Transverse colon (tissue), 4 donors: ENCODE measurements at regions not wholly inside any gene's neighbourhood (a gene's known extent, or its start where the extent isn't known, plus 50 kb on each side); places are given as distances from the start of the nearest gene placed in this dataset.

Experiments used
- DNase-seq: peaks from one replicate; pipeline ENCODE4 v3.0.0-alpha.2; 2019
- H3K27ac ChIP-seq, 4 donors: fragments of 200-600 bp; sonication (generic); 2 replicates each; pipeline ENCODE4 v1.5.1; 2016 to 2018; ENCODE audit warnings: inconsistent platforms in 4 of 4
- H3K27me3 ChIP-seq: fragments of 200-600 bp; sonication (generic); 2 replicates; pipeline ENCODE4 v1.5.1; 2017; ENCODE audit warnings: inconsistent platforms
- H3K36me3 ChIP-seq, 4 donors: fragments of 200-600 bp; sonication (generic); 2 replicates each; pipeline ENCODE4 v1.5.1; 2017 to 2019; ENCODE audit warnings: inconsistent platforms in 4 of 4
- H3K4me1 ChIP-seq, 4 donors: fragments of 200-600 bp; sonication (generic); 2 replicates each; pipeline ENCODE4 v1.5.1; 2017 to 2020; ENCODE audit warnings: inconsistent platforms in 4 of 4
- H3K4me3 ChIP-seq, 4 donors: fragments of 200-600 bp; sonication (generic); 1 replicate in 1 of 4; 2 replicates in 3 of 4; pipeline versions ENCODE4 v1.5.1 to v1.6.1; 2017 to 2019; ENCODE audit warnings: inconsistent platforms in 4 of 4
- H3K9me3 ChIP-seq, 2 donors: fragments of 200-600 bp; sonication (generic); 2 replicates each; pipeline ENCODE4 v1.5.1; 2017 to 2019; ENCODE audit warnings: inconsistent platforms in 2 of 2
- EP300 ChIP-seq: sonication (generic); formaldehyde crosslinking; IDR thresholded peaks from one replicate; pipeline ENCODE4 v1.6.1; 2017; ENCODE audit warnings: antibody characterized with exemption, low read depth
- POLR2A ChIP-seq: fragments of 450-650 bp; IDR thresholded peaks from one replicate; pipeline ENCODE4 v1.6.1; 2016; ENCODE audit warnings: antibody characterized with exemption, mild to moderate bottlenecking, moderate library complexity
- POLR2AphosphoS5 ChIP-seq, 3 donors: sonication (generic); formaldehyde crosslinking; IDR thresholded peaks; one replicate each; pipeline ENCODE4 v1.6.1; 2016; ENCODE audit warnings: antibody characterized with exemption in 3 of 3
- WGBS, 2 donors: methylation state at CpG; one replicate each; pipeline ENCODE4 v1.1.5; 2018; ENCODE audit warnings: low coverage in 1 of 2; 5-methylcytosine and 5-hydroxymethylcytosine counted together
- in situ Hi-C, 4 donors: fragments of 200-750 bp; cut with MboI; loops; one replicate each; pipeline versions ENCODE4 v1.15.0 to v1.15.1; 2017; ENCODE audit warnings: low sequenced_read_pairs in 3 of 4, low pct_ligation_motif_present in 1 of 4, low pct_unique_long_range_greater_than_20kb in 1 of 4
- intact Hi-C: fragments of 100-400 bp; cut with DNase I; formaldehyde crosslinking; loops from one replicate; pipeline ENCODE4 v1.15.1; 2023; ENCODE audit warnings: low total_unique reads
- TF ChIP-seq, protein P1 (sequence below), 5 experiments: fragments of 200-600 bp in 3 of 5; fragments of 450-650 bp in 2 of 5; sonication (generic) in 3 of 5; IDR thresholded peaks; 1 replicate in 2 of 5; 2 replicates in 3 of 5; pipeline ENCODE4 v1.5.1; 2016 to 2017; ENCODE audit warnings: antibody characterized with exemption in 5 of 5, inconsistent platforms in 3 of 5, mild to moderate bottlenecking in 2 of 5, moderate library complexity in 1 of 5

DNA sequence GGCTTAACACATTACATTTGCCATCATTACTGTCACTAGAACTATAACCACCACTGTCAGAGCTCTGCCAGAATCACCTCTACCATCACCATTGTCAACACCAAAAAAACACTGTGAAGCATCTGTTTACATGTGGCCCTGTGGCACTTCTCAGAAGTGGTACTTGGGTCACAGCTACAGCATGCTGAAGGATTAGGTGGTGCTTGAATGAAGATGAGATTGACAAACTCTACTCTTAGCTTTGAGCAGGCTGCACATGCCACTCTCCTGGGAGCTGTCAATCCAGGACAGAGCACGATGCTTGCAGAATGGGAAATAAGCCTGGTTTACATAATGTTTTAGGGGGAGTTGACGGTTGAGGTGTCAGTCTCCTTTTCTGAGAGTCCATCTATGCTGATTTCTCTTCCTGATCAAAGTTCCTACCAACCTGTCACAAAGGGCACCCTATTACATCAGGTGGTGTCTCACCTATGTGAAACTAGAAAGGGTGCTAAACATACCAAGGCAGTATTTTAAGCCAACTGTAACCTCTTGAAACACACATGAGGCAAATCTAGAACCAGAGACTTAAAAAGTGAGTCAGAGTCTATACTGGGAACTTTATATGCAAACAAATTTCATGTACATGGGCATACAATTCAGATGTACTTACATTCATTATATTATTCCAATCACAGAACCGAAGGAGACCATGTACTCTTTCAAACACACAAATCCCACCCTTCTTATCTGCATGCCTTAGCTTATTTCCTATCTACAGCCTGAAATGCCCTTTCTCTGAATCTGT is 258.7 kb downstream of the EMP1 start:
- intact Hi-C loops: no loop called here
- Histone ChIP-seq H3K27me3 (no peaks in the 10 kb centered on the region), H3K27ac (no peak overlapping the region), H3K4me3 (no peak overlapping the region), H3K4me1 (no peaks in the 10 kb centered on the region), H3K9me3 (no peaks in the 10 kb centered on the region), H3K36me3 (no peaks in the 10 kb centered on the region)
- WGBS, 2 donors: 78% methylated on average over 1 to 3 of the region's 3 CpGs
- DNase-seq: no peak
- no peak for TF ChIP-seq EP300
- TF ChIP-seq, protein P1, sequence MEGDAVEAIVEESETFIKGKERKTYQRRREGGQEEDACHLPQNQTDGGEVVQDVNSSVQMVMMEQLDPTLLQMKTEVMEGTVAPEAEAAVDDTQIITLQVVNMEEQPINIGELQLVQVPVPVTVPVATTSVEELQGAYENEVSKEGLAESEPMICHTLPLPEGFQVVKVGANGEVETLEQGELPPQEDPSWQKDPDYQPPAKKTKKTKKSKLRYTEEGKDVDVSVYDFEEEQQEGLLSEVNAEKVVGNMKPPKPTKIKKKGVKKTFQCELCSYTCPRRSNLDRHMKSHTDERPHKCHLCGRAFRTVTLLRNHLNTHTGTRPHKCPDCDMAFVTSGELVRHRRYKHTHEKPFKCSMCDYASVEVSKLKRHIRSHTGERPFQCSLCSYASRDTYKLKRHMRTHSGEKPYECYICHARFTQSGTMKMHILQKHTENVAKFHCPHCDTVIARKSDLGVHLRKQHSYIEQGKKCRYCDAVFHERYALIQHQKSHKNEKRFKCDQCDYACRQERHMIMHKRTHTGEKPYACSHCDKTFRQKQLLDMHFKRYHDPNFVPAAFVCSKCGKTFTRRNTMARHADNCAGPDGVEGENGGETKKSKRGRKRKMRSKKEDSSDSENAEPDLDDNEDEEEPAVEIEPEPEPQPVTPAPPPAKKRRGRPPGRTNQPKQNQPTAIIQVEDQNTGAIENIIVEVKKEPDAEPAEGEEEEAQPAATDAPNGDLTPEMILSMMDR (IDR thresholded peaks at IDR 0.05): no peak
- no peak for TF ChIP-seq POLR2AphosphoS5 (IDR thresholded peaks at IDR 0.05)
- no peak for TF ChIP-seq POLR2A
- in situ Hi-C loops: no loop called here

DNA sequence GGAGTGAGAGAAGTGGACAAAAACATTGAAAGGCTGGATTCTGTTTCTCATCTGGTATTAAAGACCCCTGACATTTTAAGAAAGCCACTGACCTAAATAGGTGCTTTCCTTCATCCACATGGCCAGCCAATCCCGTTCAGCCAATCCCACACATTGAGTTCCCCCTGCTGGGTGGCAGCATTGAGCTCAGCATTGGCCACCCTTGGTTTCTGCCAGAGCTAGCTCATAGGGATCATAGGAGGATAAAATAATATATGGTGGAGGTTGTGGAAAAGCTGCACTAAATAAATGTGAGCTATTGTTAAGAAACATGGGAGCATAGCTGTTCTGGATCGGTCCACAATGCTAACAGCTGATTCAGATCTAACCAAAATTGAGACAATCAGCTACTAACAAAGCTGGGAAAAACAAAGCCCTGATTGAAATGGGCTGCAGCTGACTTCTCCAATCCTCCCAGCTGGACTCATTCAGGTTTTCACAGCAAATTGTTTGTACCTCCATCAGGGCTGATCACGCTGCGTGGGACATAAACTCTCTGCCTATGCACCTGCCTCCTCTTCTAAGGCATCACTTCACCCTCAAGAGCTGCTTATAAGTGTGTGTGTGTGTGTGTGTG is 256.5 kb downstream of the EMP1 start:
- H3K27ac ChIP-seq: no peak overlapping the region
- H3K4me1 ChIP-seq: no peaks in the 10 kb centered on the region
- in situ Hi-C loops: no loop called here
- no peak for DNase-seq
- no peaks in the 10 kb centered on the region for H3K36me3 ChIP-seq
- H3K9me3 ChIP-seq: no peaks in the 10 kb centered on the region
- H3K27me3 ChIP-seq: no peaks in the 10 kb centered on the region
- whole genome bisulfite sequencing, 2 donors: 70 to 83% methylated on average over 2 to 4 of the region's 4 CpGs
- intact Hi-C loops: no loop called here
- H3K4me3 ChIP-seq: no peak overlapping the region
- no peak for TF ChIP-seq EP300
- TF ChIP-seq, protein P1 (IDR thresholded peaks at IDR 0.05): no peak
- TF ChIP-seq POLR2A: no peak
- TF ChIP-seq POLR2AphosphoS5 (IDR thresholded peaks at IDR 0.05): no peak

DNA sequence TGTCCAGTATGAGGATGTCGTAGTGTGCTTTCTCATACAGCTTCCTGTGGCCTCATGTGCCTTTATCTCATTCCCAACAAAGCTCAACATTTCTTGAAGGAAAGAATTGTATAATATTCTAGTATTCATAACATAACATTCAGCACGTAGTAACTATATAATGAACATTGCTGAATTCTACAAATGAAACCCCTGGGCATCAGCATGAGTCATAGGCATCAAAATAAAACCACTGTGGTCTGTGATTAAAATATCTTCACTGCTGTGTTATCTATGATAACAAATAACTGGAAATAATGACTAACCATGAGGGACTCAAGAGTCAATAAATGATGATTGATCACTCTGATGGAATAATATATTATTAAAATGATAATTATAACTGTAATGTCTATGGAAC is 255.2 kb downstream of the EMP1 start:
- 74 to 84% methylated on average over 2 of the region's 2 CpGs for WGBS, 2 donors
- Histone ChIP-seq H3K4me3 (no peak overlapping the region), H3K9me3 (no peaks in the 10 kb centered on the region), H3K4me1 (no peaks in the 10 kb centered on the region), H3K27ac (no peak overlapping the region), H3K36me3 (no peaks in the 10 kb centered on the region), H3K27me3 (no peaks in the 10 kb centered on the region)
- in situ Hi-C loops: no loop called here
- intact Hi-C loops: no loop called here
- TF ChIP-seq POLR2A: no peak
- TF ChIP-seq, protein P1 (IDR thresholded peaks at IDR 0.05): no peak
- no peak for TF ChIP-seq POLR2AphosphoS5 (IDR thresholded peaks at IDR 0.05)
- TF ChIP-seq EP300: no peak
- no peak for DNase-seq

DNA sequence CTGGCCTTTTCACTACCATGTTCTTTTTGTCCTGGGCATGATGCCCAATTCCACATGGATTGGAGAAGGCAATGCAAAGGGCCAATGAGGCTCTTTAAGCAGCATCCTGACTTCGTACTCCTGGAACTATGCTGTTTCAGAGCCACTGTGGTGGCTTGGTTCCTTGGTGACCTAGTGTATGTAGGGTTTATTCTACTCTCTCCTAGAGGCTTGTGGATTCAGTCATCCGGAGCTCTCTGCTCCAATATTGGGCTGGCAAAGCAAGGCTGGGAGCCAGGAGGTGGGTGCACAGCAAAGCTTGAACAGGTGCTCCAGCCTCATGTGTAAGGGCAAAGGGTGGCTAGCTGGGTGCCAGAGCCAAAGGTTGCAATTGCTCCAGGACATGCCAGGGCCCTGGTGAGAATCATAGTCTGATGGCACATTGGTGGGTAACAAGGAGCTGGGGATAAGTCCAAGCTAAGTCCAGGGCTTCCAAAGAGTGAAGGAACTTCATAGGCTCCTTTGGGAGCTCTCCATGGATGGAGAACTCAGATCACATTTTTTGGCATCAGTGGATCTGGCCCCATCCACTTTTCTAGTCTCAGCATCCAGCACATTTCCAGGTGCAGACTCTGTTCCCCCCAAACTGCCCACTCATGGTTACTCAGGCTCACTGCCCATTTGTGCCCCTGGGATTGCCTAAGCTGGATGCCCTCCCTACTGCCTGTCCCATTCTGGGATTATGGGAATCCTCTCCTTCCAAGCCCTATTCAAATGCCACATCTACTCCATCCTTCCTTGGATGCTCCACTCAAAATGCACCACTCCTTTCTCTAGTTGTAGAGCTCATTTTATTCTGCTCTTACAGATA is 253.9 kb downstream of the EMP1 start:
- Histone ChIP-seq H3K4me1 (no peaks in the 10 kb centered on the region), H3K36me3 (no peaks in the 10 kb centered on the region), H3K4me3 (no peak overlapping the region), H3K9me3 (no peaks in the 10 kb centered on the region), H3K27ac (no peak overlapping the region), H3K27me3 (no peaks in the 10 kb centered on the region)
- 97 to 100% methylated on average over 1 to 2 of the region's 2 CpGs for WGBS, 2 donors
- no peak for DNase-seq
- intact Hi-C loops: no loop called here
- in situ Hi-C loops: no loop called here
- TF ChIP-seq EP300: no peak
- no peak for TF ChIP-seq POLR2A
- TF ChIP-seq POLR2AphosphoS5 (IDR thresholded peaks at IDR 0.05): no peak
